Neural progenitor cell (in vitro differentiated cells): ENCODE measurements at regions not wholly inside any gene's neighbourhood (a gene's known extent, or its start where the extent isn't known, plus 50 kb on each side); places are given as distances from the start of the nearest gene placed in this dataset.

Experiments
- EZH2 ChIP-seq: fragments of 200-600 bp; sonication (generic); IDR thresholded peaks from 2 replicates; pipeline ENCODE4 v1.6.1; 2017; ENCODE audit warnings: antibody characterized with exemption, mild to moderate bottlenecking, moderate library complexity
- EZH2phosphoT487 ChIP-seq: fragments of 200-600 bp; sonication (generic); IDR thresholded peaks from 2 replicates; pipeline ENCODE4 v1.6.1; 2017; ENCODE audit warnings: antibody characterized with exemption
- TF ChIP-seq, protein P1 (sequence below): fragments of 200-600 bp; sonication (generic); IDR thresholded peaks from 2 replicates; pipeline ENCODE4 v1.5.1; 2017; ENCODE audit warnings: antibody characterized with exemption, mild to moderate bottlenecking

DNA sequence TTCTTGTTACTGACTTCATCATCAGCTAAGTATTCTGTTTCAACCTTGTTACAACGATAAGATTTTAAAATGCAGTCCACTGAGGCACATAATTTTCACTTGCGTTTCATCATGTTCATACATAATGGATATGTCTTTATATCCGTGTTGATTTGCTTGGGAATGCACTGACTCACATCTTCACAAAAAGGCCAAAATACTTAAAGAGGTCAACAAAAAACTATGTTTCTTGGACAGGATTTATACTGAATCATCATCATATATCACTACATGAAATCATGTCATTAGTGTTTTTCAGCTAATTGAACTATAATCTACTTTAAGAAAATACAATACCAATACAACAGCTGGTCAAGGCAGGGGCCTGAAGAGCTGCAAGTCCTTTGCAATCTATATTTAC, 324.5 kb upstream of the KLF6 start:
- TF ChIP-seq, protein P1, sequence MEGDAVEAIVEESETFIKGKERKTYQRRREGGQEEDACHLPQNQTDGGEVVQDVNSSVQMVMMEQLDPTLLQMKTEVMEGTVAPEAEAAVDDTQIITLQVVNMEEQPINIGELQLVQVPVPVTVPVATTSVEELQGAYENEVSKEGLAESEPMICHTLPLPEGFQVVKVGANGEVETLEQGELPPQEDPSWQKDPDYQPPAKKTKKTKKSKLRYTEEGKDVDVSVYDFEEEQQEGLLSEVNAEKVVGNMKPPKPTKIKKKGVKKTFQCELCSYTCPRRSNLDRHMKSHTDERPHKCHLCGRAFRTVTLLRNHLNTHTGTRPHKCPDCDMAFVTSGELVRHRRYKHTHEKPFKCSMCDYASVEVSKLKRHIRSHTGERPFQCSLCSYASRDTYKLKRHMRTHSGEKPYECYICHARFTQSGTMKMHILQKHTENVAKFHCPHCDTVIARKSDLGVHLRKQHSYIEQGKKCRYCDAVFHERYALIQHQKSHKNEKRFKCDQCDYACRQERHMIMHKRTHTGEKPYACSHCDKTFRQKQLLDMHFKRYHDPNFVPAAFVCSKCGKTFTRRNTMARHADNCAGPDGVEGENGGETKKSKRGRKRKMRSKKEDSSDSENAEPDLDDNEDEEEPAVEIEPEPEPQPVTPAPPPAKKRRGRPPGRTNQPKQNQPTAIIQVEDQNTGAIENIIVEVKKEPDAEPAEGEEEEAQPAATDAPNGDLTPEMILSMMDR = no peak
- no peak for TF ChIP-seq EZH2phosphoT487
- TF ChIP-seq EZH2 = no peak
